GM12872 (cell line): ENCODE measurements at regions not wholly inside any gene's neighbourhood (a gene's known extent, or its start where the extent isn't known, plus 50 kb on each side); places are given as distances from the start of the nearest gene placed in this dataset.

Experiments
- CTCF ChIP-seq: IDR thresholded peaks from 3 replicates; pipeline ENCODE4 v1.5.1; 2011; ENCODE audit warnings: low read depth, mild to moderate bottlenecking, low read length, moderate library complexity; ENCODE audit not compliant: insufficient read depth

DNA sequence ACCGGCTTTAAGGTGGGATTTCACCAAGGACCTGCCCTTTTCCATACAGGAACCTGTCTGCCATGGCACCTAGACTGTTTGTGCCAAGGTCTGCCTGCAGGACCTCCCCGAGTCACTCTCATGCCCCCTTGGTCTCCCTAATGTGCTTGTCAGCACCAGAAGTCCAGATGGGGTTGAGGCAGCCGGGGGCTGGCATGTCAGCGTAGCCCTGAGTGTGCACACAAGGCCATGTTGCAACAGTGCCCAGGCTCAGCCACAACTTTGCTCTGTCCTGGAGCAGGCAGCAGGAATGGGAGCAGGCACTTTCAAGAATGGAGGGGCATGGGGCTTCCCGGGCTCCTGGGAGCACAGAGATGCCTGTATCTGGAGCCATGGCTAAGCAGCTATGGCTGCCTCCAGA, 621.5 kb downstream of the CDH9 start:
- TF ChIP-seq CTCF = no peak

GRCh38 chr5:26415987-26416779, 622.2 kb downstream of the CDH9 start:
- no peak for TF ChIP-seq CTCF

GRCh38 chr5:26390608-26391007, 647.8 kb downstream of the CDH9 start:
- TF ChIP-seq CTCF = no peak

DNA sequence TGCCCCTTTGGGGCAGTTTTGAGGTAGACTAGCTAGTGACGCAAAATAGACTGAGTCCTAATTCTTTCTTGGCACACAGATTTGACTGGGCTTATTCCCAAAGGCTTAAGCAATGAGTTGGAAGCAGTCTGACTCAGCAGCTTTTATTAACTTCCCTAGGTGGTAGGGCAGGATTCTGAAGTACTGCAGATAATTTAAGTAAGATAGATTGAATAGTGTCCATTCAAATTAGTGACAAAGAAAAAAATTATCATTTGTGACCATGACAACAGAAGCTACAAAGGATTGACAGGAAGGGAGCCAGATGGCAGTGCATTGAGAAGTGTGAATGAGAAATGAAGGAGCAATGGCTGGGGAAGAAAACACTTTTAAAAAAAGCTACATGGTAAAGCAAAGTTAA, 649.4 kb downstream of the CDH9 start:
- TF ChIP-seq CTCF = no peak

GRCh38 chr5:26386532-26386931, 651.9 kb downstream of the CDH9 start:
- TF ChIP-seq CTCF = no peak

GRCh38 chr5:26343801-26344325, 694.5 kb downstream of the CDH9 start:
- TF ChIP-seq CTCF = no peak

DNA sequence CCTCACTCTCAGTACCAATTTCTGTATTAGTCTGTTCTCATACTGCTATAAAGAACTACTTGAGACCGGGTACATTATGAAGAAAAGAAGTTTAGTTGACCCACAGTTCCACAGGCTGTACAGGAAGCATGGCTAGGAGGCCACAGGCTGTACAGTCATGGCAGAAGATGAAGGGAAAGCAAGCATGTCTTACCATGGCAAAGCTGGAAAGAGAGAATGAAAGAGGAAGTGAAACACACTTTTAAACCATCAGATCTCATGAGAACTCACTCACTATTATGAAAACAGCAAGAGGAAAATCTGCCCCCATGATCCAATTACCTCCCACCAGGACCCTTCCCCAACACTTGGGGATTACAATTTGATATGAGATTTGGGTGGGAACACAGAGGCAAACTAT, 698.8 kb downstream of the CDH9 start:
- TF ChIP-seq CTCF = no peak
